Left kidney (tissue), 1 donor: ENCODE measurements at regions not wholly inside any gene's neighbourhood (a gene's known extent, or its start where the extent isn't known, plus 50 kb on each side); places are given as distances from the start of the nearest gene placed in this dataset.

Experiments
- DNase-seq: peaks from one replicate; pipeline ENCODE4 v3.0.0-alpha.2; 2013

- no peak for DNase-seq
These were observed 249.9 kb upstream of the TLE3 start for GRCh38 chr15:70347321-70348225.

- no peak for DNase-seq
These were observed 247.7 kb upstream of the TLE3 start for GRCh38 chr15:70345251-70346019.

GRCh38 chr15:70344666-70345065 lies 246.9 kb upstream of the TLE3 start:
- DNase-seq: no peak

DNA sequence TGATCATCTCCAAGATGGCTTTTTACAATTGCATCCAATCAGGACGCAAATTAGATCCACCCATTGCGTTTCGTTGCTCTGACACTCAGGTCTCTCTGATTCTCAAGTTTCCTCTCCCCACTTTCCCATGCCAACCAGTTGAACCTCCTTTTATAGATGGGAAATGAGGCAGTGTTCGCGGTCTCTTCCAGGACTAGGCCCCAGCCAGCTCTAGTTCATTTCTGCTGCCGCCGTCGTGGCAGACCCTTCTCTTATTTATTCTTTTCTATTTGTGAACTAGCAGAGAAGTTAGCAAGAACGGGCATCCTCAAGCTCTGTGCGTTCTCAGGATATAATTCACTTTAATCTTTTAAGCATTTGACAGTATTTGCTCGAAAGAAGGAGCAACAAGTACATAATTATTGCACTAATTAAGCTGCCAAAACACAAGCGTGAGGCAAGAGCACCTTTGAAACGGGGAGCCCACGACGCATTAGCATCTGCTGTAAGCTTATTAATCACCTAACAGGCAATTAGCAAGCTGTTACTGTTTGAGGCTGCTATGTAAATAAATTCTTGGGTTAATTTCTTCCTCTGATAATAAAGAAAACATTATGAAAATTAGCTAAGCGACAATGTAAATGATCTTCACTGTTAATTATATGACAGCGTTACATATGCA lies 246.4 kb upstream of the TLE3 start:
- DNase-seq: no peak

- no peak for DNase-seq
These were observed 245.1 kb upstream of the TLE3 start for GRCh38 chr15:70342554-70343548.

DNA sequence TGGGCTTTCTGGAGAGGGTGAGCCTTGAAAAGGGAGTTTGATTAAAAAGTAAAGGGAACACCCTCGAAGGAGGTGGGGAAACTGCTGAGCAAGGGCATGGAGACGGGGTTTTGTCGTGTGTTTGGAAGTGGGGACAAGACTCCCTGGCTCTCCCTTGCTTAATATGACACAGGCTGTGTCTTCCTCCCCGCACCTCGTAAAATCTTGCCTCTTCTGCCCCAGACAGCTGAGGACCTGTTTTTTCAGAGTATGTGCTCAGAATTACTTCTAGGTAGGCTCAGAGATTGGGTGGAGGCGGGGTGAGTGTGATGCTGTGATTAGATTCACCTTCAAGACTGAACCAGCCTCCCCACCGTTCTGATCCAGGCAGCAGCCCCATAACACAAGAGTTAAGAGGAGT lies 244.4 kb upstream of the TLE3 start:
- no peak for DNase-seq

GRCh38 chr15:70341566-70341965 lies 243.8 kb upstream of the TLE3 start:
- DNase-seq: no peak

DNA sequence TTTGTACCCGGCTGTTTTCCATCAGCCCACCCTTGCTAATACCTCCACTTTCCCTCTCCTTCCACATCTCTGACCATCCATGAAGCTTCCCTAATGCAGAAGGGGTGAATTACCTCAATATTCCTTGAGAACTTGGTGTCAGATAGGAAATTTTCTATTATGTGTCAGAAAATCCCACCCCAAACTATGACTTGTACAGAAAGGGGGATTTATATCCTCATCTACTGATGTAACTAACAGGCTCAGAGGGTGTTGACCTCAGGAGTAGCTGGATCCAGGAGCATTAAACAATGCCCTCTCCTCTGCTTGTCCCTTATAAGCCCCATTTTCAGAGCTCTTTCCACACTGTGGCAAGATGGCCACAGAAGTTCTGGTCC lies 242.8 kb upstream of the TLE3 start:
- DNase-seq: no peak

DNA sequence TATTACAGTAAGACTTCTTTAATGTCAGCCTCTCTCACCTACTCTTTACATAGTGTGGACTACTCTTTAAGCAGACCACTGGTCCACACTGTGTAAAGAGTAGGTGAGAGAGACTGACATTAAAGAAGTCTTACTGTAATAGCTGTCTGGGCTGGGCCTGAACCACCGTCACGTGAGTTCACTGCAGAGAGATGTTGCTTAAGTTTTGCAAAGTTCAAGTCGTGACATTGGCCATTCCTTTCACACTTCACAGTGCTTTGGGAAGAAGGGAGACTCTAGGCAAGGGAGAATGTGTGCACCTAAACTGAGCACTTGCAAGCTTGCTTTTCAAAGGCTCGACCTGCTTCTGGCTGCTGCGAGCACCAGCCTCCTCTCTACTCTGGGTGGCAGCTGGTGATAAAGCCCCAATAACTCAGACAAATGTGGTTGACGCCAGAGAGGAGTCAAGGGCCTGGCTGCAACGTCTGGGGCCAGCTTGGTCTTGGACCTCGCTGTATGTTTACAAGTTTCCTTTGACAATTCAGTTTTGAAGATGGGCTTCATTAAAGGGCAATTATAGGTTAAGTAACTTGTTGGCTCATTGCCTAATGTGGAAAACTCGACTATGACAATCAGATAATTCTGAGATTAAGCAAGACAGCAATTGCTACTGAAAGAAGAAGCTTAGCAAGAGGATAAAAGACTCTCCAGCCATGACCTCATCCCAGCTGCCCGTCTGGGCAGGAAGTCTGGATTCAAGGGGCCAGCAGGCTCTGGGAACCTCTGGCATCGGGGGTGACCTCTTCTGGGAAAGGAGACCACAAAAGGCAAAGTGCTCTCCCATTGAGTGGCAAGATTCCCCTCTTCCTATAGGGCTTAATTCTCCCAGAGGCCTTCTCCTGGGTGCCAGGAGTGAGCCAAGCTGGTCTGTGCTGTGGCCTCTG lies 242.1 kb upstream of the TLE3 start:
- no peak for DNase-seq

GRCh38 chr15:70337277-70338186 lies 239.8 kb upstream of the TLE3 start:
- no peak for DNase-seq

GRCh38 chr15:70336425-70337009 lies 238.8 kb upstream of the TLE3 start:
- no peak for DNase-seq

DNA sequence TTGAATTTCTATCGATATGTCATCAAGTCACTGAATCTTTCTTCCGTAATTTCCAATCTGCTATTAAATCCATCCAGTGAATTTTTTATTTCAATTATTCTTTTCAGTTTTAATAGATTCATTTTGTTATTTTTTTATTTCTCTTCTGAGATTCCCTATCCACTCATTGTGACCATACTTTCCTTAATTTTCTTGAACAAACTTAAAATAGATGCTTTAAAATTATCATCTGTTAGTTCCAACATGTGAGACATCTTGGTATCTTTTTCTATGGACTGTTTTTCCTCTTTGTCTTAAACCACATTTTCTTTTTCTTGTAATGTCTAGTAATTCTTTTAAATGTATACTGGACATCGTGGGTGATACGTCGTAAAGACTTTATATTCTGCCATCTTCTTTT lies 236.6 kb upstream of the TLE3 start:
- DNase-seq: no peak

DNA sequence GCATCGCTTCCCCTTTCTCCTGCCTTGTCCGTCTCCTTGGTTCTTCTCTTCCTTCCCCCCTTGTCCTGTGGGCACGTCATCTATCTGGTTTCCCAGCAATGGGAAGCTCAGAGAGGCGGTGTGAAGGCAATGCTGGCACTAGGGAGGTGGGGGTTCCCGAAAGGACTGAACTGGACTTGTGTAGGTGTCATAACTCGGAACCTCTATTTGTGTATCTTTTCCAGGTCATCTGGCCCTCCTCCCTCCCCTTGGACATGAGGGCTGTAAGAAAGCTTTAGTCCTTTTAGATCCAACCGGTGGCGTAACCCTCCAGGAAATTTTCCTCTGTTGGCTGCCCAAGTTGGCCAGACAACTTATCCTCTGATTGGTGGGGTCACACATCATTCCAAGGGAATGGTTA lies 231.5 kb upstream of the TLE3 start:
- DNase-seq: no peak

DNA sequence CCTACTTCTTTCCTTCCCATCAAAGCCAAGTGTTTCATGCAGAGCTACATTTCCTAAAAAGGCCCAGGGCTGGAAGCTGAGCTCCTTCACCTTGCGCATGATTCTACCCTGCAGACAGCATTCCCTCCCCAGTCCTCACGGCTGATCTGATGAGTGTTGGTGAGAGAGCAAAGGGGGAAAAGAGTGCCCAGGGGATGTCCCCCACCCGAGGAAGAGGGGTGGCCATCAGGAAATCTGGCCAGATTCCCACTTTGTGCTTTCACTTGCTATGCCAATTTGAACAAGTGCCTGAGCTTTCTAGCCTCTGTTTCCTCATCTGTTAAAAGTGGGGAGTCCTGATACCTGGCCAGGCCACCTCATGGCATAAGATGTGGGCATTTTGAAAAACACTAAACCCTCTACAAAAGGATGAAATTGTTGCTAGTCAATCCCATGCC lies 231.0 kb upstream of the TLE3 start:
- DNase-seq: no peak

DNA sequence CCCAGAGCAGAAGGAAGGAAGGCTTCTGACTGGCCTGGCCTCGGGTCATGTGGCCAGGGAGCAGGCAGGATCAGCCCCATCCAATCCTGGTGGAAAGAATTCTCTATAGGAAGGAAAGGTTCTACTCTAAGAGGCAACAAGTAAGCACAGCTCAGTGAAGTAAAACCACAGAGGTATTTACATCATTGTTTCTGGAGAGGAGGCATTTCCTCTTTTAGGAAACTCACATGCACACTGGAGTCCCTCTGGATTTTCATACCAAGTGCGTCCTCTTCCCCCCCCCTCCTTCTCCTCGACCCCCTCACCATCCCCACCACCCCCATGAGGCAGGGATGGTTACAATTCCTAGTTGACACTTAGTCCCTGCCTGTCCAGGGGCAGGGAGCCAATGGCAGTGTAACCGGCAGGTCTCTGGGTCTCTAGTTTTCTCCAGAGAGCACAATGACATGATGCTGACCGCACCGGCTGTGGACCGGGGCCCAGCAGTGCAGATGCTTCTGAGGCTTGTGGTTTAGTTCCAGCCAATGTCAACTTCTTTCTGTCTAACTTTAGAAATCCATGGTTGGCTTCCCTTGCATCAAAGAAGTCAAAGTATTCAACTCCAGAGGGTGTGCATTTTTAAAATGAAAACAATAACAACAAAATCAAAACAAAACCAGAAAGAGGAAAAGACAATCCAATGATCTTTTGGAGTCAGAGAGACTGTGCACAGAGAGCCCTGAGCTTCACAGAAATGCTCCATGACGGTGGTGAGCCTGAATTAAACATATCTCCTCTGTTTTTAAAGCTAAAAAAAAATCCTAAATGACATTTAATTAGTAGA lies 230.3 kb upstream of the TLE3 start:
- DNase-seq: no peak

DNA sequence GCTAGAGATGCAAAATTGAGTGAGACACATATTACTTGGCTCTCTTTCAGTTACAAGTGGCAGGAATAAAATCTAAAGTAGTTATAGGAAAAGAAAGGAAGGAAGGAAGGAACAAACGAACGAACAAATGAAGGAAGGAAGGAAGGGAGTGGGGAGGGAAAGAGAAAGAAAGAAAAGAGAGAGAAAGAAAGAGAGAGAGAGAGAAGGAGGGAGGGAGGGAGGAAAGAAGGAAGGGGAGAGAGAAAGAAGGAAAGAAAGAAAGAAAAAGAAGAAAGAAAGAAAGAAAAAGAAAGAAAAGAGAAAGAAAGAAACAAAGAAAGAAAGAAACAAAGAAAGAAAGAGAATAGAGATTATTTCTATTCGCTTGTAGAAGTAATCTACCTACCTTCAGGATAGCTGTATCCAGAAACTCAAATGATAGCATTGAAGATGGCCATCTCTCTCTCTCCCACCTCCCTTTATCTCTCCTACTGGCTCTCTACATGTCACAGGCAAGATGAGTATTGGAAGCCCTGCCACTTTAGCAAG lies 229.7 kb upstream of the TLE3 start:
- no peak for DNase-seq
